ENCODE measurements at regions not wholly inside any gene's neighbourhood (a gene's known extent, or its start where the extent isn't known, plus 50 kb on each side); places are given as distances from the start of the nearest gene placed in this dataset.

GRCh38 chr9:13732290-13732689 is 452.8 kb upstream of the MPDZ start:
- DNase-seq (ENCODE audit: low read depth in 6 of 9, low spot score in 9 of 9) = no peak
- Histone ChIP-seq H3K36me3 (ENCODE audit: control insufficient read depth in 2 of 2, insufficient read depth in 2 of 2, low read length in 1 of 2) (no peaks in the 10 kb centered on the region), H3K4me3 (ENCODE audit: low read length in 2 of 2) (no peak overlapping the region), H3K27ac (ENCODE audit: low read depth in 1 of 2, low read length in 1 of 2) (no peak overlapping the region), H3K27me3 (ENCODE audit: control insufficient read depth in 2 of 2, insufficient read depth in 1 of 2, low read length in 1 of 2) (no peaks in the 10 kb centered on the region), H3K4me1 (ENCODE audit: control insufficient read depth in 2 of 2, insufficient read depth in 2 of 2, low read length in 2 of 2) (no peaks in the 10 kb centered on the region), H3K9me3 (ENCODE audit: control insufficient read depth in 2 of 2, insufficient read depth in 1 of 2, low read length in 1 of 2) (no peaks in the 10 kb centered on the region)

- Histone ChIP-seq H3K27ac (ENCODE audit: low read depth in 1 of 2, low read length in 1 of 2) (no peak overlapping the region), H3K4me3 (ENCODE audit: low read length in 2 of 2) (no peak overlapping the region), H3K9me3 (ENCODE audit: control insufficient read depth in 2 of 2, insufficient read depth in 1 of 2, low read length in 1 of 2) (no peaks in the 10 kb centered on the region), H3K27me3 (ENCODE audit: control insufficient read depth in 2 of 2, insufficient read depth in 1 of 2, low read length in 1 of 2) (no peaks in the 10 kb centered on the region), H3K36me3 (ENCODE audit: control insufficient read depth in 2 of 2, insufficient read depth in 2 of 2, low read length in 1 of 2) (no peaks in the 10 kb centered on the region), H3K4me1 (ENCODE audit: control insufficient read depth in 2 of 2, insufficient read depth in 2 of 2, low read length in 2 of 2) (no peaks in the 10 kb centered on the region)
- WGBS = 99% methylated on average over 2 of the region's 2 CpGs
- no peak for DNase-seq (ENCODE audit: low read depth in 6 of 9, low spot score in 9 of 9)
These were observed 452.1 kb upstream of the MPDZ start for GRCh38 chr9:13731637-13732036.

GRCh38 chr9:13729955-13730354 is 450.5 kb upstream of the MPDZ start:
- Histone ChIP-seq H3K4me3 (ENCODE audit: low read length in 2 of 2) (no peak overlapping the region), H3K9me3 (ENCODE audit: control insufficient read depth in 2 of 2, insufficient read depth in 1 of 2, low read length in 1 of 2) (no peaks in the 10 kb centered on the region), H3K27ac (ENCODE audit: low read depth in 1 of 2, low read length in 1 of 2) (no peak overlapping the region), H3K27me3 (ENCODE audit: control insufficient read depth in 2 of 2, insufficient read depth in 1 of 2, low read length in 1 of 2) (no peaks in the 10 kb centered on the region), H3K4me1 (ENCODE audit: control insufficient read depth in 2 of 2, insufficient read depth in 2 of 2, low read length in 2 of 2) (no peaks in the 10 kb centered on the region), H3K36me3 (ENCODE audit: control insufficient read depth in 2 of 2, insufficient read depth in 2 of 2, low read length in 1 of 2) (no peaks in the 10 kb centered on the region)
- DNase-seq (ENCODE audit: low read depth in 6 of 9, low spot score in 9 of 9) = no peak
- WGBS = 88% methylated on average over 2 of the region's 2 CpGs

DNA sequence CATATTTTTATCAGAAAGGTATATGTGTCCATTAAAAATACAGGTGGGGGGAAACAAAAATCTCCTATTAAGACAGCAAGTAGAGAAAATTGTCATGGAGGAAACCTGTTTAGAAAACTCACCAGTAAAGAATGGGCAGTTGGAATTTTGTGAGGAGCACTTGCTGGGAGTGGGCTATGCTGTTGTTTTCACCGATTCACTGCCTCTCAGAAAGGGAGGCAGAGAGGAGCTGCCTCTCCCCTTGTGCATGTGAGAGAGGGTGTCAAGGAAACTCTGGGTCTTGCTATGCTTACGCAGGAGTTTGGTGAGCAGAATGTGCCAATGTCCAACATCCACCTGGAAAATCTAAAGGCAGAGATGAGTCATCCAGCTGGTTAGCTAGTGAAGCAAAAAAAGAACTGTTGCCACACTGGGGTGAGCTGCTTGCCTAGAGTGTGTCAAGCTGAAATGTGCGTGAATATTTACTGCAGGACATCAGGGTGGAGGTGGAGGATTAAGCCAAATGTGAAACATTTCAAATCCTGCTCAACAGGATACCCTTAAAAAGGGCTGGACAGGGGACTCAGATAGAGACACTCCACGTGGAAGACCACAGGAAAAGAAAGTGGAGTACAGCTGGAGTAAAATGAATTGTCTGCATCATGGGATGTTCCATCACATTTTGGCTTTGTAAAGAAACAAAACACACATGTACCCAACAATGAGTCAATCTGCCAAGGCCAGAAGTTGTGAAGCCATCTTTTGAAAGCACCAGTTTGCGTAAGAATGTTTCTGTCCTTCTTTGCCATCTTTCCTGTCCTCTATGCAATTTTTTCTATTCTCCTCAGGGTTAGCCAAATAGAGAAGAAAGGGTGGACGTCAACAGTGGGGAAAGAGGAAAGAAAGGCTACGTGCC is 449.7 kb upstream of the MPDZ start:
- Histone ChIP-seq H3K36me3 (ENCODE audit: control insufficient read depth in 2 of 2, insufficient read depth in 2 of 2, low read length in 1 of 2) (no peaks in the 10 kb centered on the region), H3K4me3 (ENCODE audit: low read length in 2 of 2) (no peak overlapping the region), H3K27me3 (ENCODE audit: control insufficient read depth in 2 of 2, insufficient read depth in 1 of 2, low read length in 1 of 2) (no peaks in the 10 kb centered on the region), H3K4me1 (ENCODE audit: control insufficient read depth in 2 of 2, insufficient read depth in 2 of 2, low read length in 2 of 2) (no peaks in the 10 kb centered on the region), H3K27ac (ENCODE audit: low read depth in 1 of 2, low read length in 1 of 2) (no peak overlapping the region), H3K9me3 (ENCODE audit: control insufficient read depth in 2 of 2, insufficient read depth in 1 of 2, low read length in 1 of 2) (no peaks in the 10 kb centered on the region)
- WGBS = 90% methylated on average over 7 of the region's 7 CpGs
- DNase-seq (ENCODE audit: low read depth in 6 of 9, low spot score in 9 of 9) = no peak

DNA sequence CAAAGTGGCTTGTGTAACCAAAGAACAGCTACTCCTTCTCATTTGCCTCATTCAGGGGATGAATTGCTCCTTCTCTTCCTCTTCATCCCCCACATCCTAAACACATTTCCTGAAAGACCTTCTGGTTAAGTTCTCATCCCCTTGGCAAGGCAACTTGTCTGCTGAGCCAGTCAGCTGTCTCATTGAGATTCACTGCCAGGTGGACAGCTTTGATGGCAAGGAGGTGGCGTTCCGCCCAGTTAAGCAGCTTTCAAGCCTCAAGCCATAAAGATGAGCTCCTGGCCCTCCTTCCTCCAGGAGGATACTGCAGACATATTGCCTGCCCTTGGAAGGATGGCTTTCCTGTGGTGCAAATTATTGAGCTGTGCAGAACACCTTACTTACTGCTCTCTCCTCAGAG is 448.6 kb upstream of the MPDZ start:
- 82% methylated on average over 2 of the region's 2 CpGs for WGBS
- Histone ChIP-seq H3K4me1 (ENCODE audit: control insufficient read depth in 2 of 2, insufficient read depth in 2 of 2, low read length in 2 of 2) (no peaks in the 10 kb centered on the region), H3K27me3 (ENCODE audit: control insufficient read depth in 2 of 2, insufficient read depth in 1 of 2, low read length in 1 of 2) (no peaks in the 10 kb centered on the region), H3K9me3 (ENCODE audit: control insufficient read depth in 2 of 2, insufficient read depth in 1 of 2, low read length in 1 of 2) (no peaks in the 10 kb centered on the region), H3K27ac (ENCODE audit: low read depth in 1 of 2, low read length in 1 of 2) (no peak overlapping the region), H3K4me3 (ENCODE audit: low read length in 2 of 2) (no peak overlapping the region), H3K36me3 (ENCODE audit: control insufficient read depth in 2 of 2, insufficient read depth in 2 of 2, low read length in 1 of 2) (no peaks in the 10 kb centered on the region)
- DNase-seq (ENCODE audit: low read depth in 6 of 9, low spot score in 9 of 9) = no peak

- Histone ChIP-seq H3K4me3 (ENCODE audit: low read length in 2 of 2) (no peak overlapping the region), H3K27ac (ENCODE audit: low read depth in 1 of 2, low read length in 1 of 2) (no peak overlapping the region), H3K36me3 (ENCODE audit: control insufficient read depth in 2 of 2, insufficient read depth in 2 of 2, low read length in 1 of 2) (no peaks in the 10 kb centered on the region), H3K9me3 (ENCODE audit: control insufficient read depth in 2 of 2, insufficient read depth in 1 of 2, low read length in 1 of 2) (no peaks in the 10 kb centered on the region), H3K4me1 (ENCODE audit: control insufficient read depth in 2 of 2, insufficient read depth in 2 of 2, low read length in 2 of 2) (no peaks in the 10 kb centered on the region), H3K27me3 (ENCODE audit: control insufficient read depth in 2 of 2, insufficient read depth in 1 of 2, low read length in 1 of 2) (no peaks in the 10 kb centered on the region)
- no peak for DNase-seq (ENCODE audit: low read depth in 6 of 9, low spot score in 9 of 9)
- WGBS = 74% methylated on average over 2 of the region's 2 CpGs
These were observed 447.3 kb upstream of the MPDZ start for GRCh38 chr9:13726746-13727145.

DNA sequence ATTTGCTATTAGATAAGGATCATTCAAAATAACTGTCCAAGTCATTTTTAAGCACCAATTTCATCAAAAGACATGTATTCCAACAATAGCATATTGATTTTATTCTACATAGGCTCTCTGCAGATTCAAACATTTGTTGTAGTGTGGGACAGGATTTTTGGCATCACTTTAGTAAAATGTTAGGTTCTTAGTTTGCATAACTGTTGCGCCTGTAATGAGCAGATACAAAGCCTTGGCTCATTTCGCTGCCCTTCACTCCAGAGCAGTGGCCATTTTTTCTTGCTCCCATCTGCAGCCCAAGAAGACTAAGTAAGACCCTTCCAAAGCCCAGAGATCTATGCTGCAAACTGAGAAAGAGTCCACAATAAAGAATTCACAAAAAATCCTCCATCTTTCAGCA is 446.0 kb upstream of the MPDZ start:
- Histone ChIP-seq H3K4me1 (ENCODE audit: control insufficient read depth in 2 of 2, insufficient read depth in 2 of 2, low read length in 2 of 2) (no peaks in the 10 kb centered on the region), H3K27ac (ENCODE audit: low read depth in 1 of 2, low read length in 1 of 2) (no peak overlapping the region), H3K9me3 (ENCODE audit: control insufficient read depth in 2 of 2, insufficient read depth in 1 of 2, low read length in 1 of 2) (no peaks in the 10 kb centered on the region), H3K27me3 (ENCODE audit: control insufficient read depth in 2 of 2, insufficient read depth in 1 of 2, low read length in 1 of 2) (no peaks in the 10 kb centered on the region), H3K4me3 (ENCODE audit: low read length in 2 of 2) (no peak overlapping the region), H3K36me3 (ENCODE audit: control insufficient read depth in 2 of 2, insufficient read depth in 2 of 2, low read length in 1 of 2) (no peaks in the 10 kb centered on the region)
- 96% methylated on average over 2 of the region's 2 CpGs for WGBS
- DNase-seq (ENCODE audit: low read depth in 6 of 9, low spot score in 9 of 9) = no peak

GRCh38 chr9:13721481-13722235 is 442.2 kb upstream of the MPDZ start:
- no peak for DNase-seq (ENCODE audit: low read depth in 6 of 9, low spot score in 9 of 9)
- WGBS = 67% methylated on average over 1 of the region's 1 CpG
- no peaks in the 10 kb centered on the region for H3K27me3 ChIP-seq (ENCODE audit: control insufficient read depth in 2 of 2, insufficient read depth in 1 of 2, low read length in 1 of 2)
- H3K9me3 ChIP-seq (ENCODE audit: control insufficient read depth in 2 of 2, insufficient read depth in 1 of 2, low read length in 1 of 2) = no peaks in the 10 kb centered on the region
- no peaks in the 10 kb centered on the region for H3K4me1 ChIP-seq (ENCODE audit: control insufficient read depth in 2 of 2, insufficient read depth in 2 of 2, low read length in 2 of 2)
- H3K36me3 ChIP-seq (ENCODE audit: control insufficient read depth in 2 of 2, insufficient read depth in 2 of 2, low read length in 1 of 2) = no peaks in the 10 kb centered on the region
- H3K4me3 ChIP-seq (ENCODE audit: low read length in 2 of 2) = no peak overlapping the region
- H3K27ac ChIP-seq (ENCODE audit: low read depth in 1 of 2, low read length in 1 of 2) = no peak overlapping the region

DNA sequence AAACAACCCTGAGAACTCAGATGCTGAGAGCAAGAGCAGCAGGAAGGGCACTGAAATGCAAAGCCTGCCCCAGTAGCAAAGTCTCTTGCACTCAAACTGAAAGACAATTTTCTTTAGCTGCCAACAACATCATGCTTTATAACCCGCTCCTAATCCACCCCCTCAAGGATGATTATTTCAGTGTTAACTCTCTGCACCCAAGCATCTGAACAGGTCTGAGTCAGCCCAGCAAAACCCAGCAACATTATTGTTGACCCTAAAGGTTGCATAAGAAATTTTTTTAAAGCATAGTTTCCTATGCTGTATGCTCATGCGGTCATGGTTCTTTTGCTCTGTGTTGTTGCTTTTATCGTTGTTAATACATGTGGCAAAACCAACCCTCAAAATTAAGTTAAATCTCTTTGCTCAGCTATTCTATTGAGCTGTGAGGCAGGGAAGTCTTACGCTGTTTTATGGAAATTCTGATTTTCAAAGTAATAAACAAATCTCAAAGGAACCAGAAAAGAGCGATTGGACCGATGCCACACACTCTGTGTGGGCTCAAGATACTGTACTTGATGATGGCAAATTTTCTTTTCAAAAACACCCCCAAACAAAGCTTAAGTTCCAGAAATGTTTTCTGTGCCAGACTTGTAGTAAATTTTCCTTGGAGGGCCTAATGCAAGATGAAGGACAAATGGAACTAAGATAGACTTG is 440.6 kb upstream of the MPDZ start:
- Histone ChIP-seq H3K4me1 (ENCODE audit: control insufficient read depth in 2 of 2, insufficient read depth in 2 of 2, low read length in 2 of 2) (no peaks in the 10 kb centered on the region), H3K9me3 (ENCODE audit: control insufficient read depth in 2 of 2, insufficient read depth in 1 of 2, low read length in 1 of 2) (no peaks in the 10 kb centered on the region), H3K36me3 (ENCODE audit: control insufficient read depth in 2 of 2, insufficient read depth in 2 of 2, low read length in 1 of 2) (no peaks in the 10 kb centered on the region), H3K4me3 (ENCODE audit: low read length in 2 of 2) (no peak overlapping the region), H3K27me3 (ENCODE audit: control insufficient read depth in 2 of 2, insufficient read depth in 1 of 2, low read length in 1 of 2) (no peaks in the 10 kb centered on the region), H3K27ac (ENCODE audit: low read depth in 1 of 2, low read length in 1 of 2) (no peak overlapping the region)
- 93% methylated on average over 6 of the region's 6 CpGs for WGBS
- no peak for DNase-seq (ENCODE audit: low read depth in 6 of 9, low spot score in 9 of 9)
